ENCODE measurements at regions not wholly inside any gene's neighbourhood (a gene's known extent, or its start where the extent isn't known, plus 50 kb on each side); places are given as distances from the start of the nearest gene placed in this dataset.
A peak's percentile ranks its signal among the peaks of the same experiment; 100 is the strongest.
"Not testable (repeated sequence)": the region's sequence is repeated elsewhere in the genome, so short reads cannot be mapped to it uniquely, and the experiment has no call there.

DNA sequence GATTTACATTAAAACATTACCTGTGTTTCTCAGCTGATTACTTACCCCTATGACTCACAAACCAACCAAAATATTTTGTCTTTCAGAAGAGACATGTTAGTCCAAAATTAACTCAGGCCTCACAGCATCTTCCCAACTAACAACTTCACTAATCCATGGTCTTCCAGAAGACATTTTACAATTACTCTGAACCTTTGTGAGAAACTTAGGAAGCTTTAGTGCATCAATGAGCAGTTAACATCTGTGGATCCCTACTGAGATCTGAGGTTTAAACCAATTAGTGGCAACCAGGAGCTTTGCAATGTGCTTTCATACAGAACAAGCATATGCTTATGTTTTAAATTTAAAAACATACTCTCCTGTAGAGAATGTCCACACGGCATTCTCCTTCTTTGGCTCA lies 269.7 kb downstream of the UBE3D start:
- no peak for DNase-seq (ENCODE audit: low read depth in 2 of 2)

- DNase-seq (ENCODE audit: low read depth in 2 of 2) = no peak
These were observed 264.6 kb downstream of the UBE3D start for GRCh38 chr6:82801083-82801482.

- not testable (repeated sequence) for DNase-seq (ENCODE audit: low read depth in 2 of 2)
These were observed 249.4 kb downstream of the UBE3D start for GRCh38 chr6:82816243-82816642.

DNA sequence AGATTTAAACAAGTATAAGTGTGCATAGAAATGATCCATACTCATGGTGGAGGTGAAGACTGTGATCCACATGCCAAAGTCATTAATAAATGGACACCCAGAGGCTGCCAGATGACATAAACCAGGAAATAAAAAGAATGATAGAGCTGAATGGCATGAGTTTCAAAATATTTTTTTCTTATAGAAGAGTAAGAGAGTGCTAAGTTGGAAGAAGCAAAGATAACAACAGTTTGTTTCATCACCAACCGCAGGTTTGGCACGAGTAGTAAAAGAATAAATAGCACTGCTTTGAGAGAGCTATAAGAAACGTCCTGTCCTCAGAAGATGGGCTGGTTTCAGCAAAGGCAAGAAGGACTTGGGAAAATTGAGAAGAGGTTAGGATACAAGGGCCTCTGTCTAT lies 246.9 kb downstream of the UBE3D start:
- no peak for DNase-seq (ENCODE audit: low read depth in 2 of 2)

DNA sequence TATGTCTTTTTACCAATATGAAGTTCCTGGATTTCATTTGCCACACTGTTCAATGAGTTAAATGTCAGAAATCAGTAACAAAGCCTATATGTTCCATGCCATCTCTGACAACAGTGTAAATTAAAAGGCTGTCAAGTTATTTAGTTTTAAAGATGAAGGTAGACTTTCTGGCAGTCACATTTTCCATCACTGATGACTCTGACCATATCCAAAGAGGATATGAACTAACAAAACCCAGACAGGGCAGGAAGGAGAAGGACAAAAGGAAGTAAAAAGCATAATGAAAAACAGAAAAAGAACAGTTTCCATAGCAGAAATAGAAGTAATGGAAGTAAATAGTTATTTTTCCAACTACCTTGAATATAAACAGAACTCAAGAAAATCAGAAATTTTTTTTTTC lies 242.3 kb downstream of the UBE3D start:
- DNase-seq (ENCODE audit: low read depth in 2 of 2) = peak; percentile 55 to 79

- no peak for DNase-seq (ENCODE audit: low read depth in 2 of 2)
These were observed 232.8 kb downstream of the UBE3D start for GRCh38 chr6:82832811-82833210.

DNA sequence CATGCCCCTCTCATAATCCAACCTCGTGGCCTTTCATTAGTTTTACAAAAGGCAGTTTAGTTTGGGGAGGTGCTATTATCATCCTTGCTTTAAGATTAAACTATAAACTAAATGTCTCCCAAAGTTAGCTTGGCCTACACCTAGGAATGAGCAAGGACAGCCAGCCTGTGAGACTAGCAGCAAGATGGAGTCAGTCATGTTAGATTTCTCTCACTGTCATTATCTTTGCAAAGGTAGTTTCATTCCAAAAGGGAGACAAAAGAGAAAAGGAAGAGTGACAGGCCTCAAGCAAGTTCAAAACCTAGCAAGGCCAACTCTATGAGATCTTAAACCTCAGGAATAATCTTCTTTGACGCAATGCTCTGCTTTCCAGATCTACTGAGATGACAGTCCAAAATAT lies 232.2 kb downstream of the UBE3D start:
- DNase-seq (ENCODE audit: low read depth in 2 of 2) = no peak

GRCh38 chr6:82836022-82836575 lies 229.5 kb downstream of the UBE3D start:
- DNase-seq (ENCODE audit: low read depth in 2 of 2) = no peak

DNA sequence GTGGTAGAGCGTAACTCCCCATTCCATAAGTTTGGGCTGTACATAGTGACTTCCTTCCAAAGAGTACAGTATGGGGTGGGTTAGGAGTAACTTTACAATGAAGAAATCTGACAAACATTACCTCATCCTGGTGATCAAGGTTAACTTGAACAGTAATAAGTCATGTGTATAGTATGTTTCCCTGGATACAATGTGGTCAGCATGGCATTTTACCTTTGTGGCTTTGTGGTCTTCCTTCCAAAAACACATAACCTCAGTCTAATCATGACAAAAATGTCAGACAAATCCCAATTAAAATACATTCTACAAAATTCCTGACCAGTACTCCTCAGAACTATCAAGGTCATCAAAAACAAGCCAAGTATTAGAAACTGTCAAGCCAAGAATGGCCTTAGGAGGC lies 225.1 kb downstream of the UBE3D start:
- no peak for DNase-seq (ENCODE audit: low read depth in 2 of 2)

GRCh38 chr6:82841309-82841708 lies 224.3 kb downstream of the UBE3D start:
- DNase-seq (ENCODE audit: low read depth in 2 of 2) = no peak

Data from dermis microvascular lymphatic vessel endothelial cell (primary cell).